Thyroid gland (tissue), 4 donors: ENCODE measurements at regions not wholly inside any gene's neighbourhood (a gene's known extent, or its start where the extent isn't known, plus 50 kb on each side); places are given as distances from the start of the nearest gene placed in this dataset.

Experiments
- CTCF ChIP-seq, 6 experiments: fragments of 200-600 bp in 3 of 6; fragments of 450-650 bp in 3 of 6; sonication (generic) in 3 of 6; IDR thresholded peaks; one replicate each; pipeline ENCODE4 v1.5.1; 2016 to 2019; ENCODE audit warnings: antibody characterized with exemption in 6 of 6, mild to moderate bottlenecking in 2 of 6, inconsistent platforms in 1 of 6, moderate library complexity in 1 of 6
- POLR2A ChIP-seq, 2 donors: fragments of 450-650 bp; IDR thresholded peaks; one replicate each; pipeline ENCODE4 v1.6.1; 2017; ENCODE audit warnings: antibody characterized with exemption in 2 of 2, mild to moderate bottlenecking in 2 of 2, moderate library complexity in 1 of 2

- no peak for TF ChIP-seq CTCF (IDR thresholded peaks at IDR 0.05)
- no peak for TF ChIP-seq POLR2A (IDR thresholded peaks at IDR 0.05)
These were observed 96.2 kb upstream of the PLCL2 start for GRCh38 chr3:16788440-16789056.
